Small intestine (tissue), 7 donors: ENCODE measurements at regions not wholly inside any gene's neighbourhood (a gene's known extent, or its start where the extent isn't known, plus 50 kb on each side); places are given as distances from the start of the nearest gene placed in this dataset.

Experiments used
- DNase-seq, 2 donors: peaks; one replicate each; pipeline versions ENCODE4 v3.0.0 to v3.0.0-alpha.2; 2013
- FAIRE-seq: peaks from 2 replicates; lab custom pipeline; 2012; peaks lifted over from hg19 to GRCh38; lab: Jason Lieb, UNC
- H3K27ac ChIP-seq, 3 donors: one replicate each; pipeline ENCODE4 v1.5.1; 2013; ENCODE audit warnings: low read length in 2 of 3, mild to moderate bottlenecking in 2 of 3, control low read depth in 1 of 3, inconsistent platforms in 1 of 3, low read depth in 1 of 3, moderate library complexity in 1 of 3
- H3K27me3 ChIP-seq, 3 donors: one replicate each; pipeline ENCODE4 v1.6.1; 2013; ENCODE audit warnings: low read length in 3 of 3, inconsistent platforms in 1 of 3; ENCODE audit not compliant: control insufficient read depth in 3 of 3, insufficient read depth in 3 of 3
- H3K36me3 ChIP-seq, 3 donors: one replicate each; pipeline ENCODE4 v1.6.1; 2013; ENCODE audit warnings: low read length in 3 of 3, inconsistent platforms in 1 of 3, low read depth in 1 of 3, mild to moderate bottlenecking in 1 of 3, moderate library complexity in 1 of 3; ENCODE audit not compliant: control insufficient read depth in 3 of 3, insufficient read depth in 2 of 3
- H3K4me1 ChIP-seq, 3 donors: one replicate each; pipeline ENCODE4 v1.6.1; 2013; ENCODE audit warnings: low read length in 2 of 3, inconsistent platforms in 1 of 3, low read depth in 1 of 3, mild to moderate bottlenecking in 1 of 3, moderate library complexity in 1 of 3; ENCODE audit not compliant: control insufficient read depth in 3 of 3, insufficient read depth in 2 of 3
- H3K4me3 ChIP-seq, 3 donors: one replicate each; pipeline ENCODE4 v1.5.1; 2013; ENCODE audit warnings: low read length in 3 of 3, control low read depth in 1 of 3, inconsistent platforms in 1 of 3, low read depth in 1 of 3, mild to moderate bottlenecking in 1 of 3, moderate library complexity in 1 of 3
- H3K9me3 ChIP-seq, 2 donors: one replicate each; pipeline ENCODE4 v1.6.1; 2013; ENCODE audit warnings: low read depth in 1 of 2, low read length in 1 of 2; ENCODE audit not compliant: control insufficient read depth in 2 of 2, insufficient read depth in 1 of 2
- whole genome bisulfite sequencing, 3 donors: extraction: QIAGEN DNeasy Blood & Tissue Kit; methylation state at CpG; one replicate each; pipeline ENCODE4 v1.1.7; 2013; 5-methylcytosine and 5-hydroxymethylcytosine counted together
- donor health status: healthy with polysubstance abuse.
- donor health status: control.
- donor health status: control.
- donor health status: Bipolar disorder and iron deficiency.
- donor health status: healthy.

DNA sequence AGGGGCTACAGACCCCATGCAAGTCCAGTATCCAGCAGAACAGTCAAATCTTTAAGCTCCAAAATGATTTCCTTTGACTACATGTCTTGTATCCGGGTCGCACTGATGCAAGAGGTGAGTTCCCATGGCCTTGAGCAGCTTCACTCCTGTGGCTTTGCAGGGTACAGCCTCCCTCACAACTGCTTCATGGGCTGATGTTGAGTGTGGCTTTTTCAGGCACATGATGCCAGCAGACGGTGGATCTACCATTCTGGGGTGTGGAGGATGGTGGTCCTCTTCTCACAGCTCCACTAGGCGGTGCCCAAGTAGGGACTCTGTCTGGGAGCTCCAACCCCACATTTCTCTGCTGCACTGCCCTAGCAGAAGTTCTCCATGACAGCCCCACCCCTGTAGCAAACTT, 208.4 kb downstream of the INSIG2 start:
- Histone ChIP-seq H3K4me3 (no peak overlapping the region), H3K9me3 (no peaks in the 10 kb centered on the region), H3K27me3 (peaks cover 0 to 2% (median 0%) of the 10 kb centered on the region in 3 donors), H3K4me1 (no peaks in the 10 kb centered on the region), H3K27ac (no peak overlapping the region), H3K36me3 (no peaks in the 10 kb centered on the region)
- no peak for FAIRE-seq
- DNase-seq: no peak
- 89 to 94% (median 90%) methylated on average over 4 of the region's 4 CpGs for WGBS, 3 donors

DNA sequence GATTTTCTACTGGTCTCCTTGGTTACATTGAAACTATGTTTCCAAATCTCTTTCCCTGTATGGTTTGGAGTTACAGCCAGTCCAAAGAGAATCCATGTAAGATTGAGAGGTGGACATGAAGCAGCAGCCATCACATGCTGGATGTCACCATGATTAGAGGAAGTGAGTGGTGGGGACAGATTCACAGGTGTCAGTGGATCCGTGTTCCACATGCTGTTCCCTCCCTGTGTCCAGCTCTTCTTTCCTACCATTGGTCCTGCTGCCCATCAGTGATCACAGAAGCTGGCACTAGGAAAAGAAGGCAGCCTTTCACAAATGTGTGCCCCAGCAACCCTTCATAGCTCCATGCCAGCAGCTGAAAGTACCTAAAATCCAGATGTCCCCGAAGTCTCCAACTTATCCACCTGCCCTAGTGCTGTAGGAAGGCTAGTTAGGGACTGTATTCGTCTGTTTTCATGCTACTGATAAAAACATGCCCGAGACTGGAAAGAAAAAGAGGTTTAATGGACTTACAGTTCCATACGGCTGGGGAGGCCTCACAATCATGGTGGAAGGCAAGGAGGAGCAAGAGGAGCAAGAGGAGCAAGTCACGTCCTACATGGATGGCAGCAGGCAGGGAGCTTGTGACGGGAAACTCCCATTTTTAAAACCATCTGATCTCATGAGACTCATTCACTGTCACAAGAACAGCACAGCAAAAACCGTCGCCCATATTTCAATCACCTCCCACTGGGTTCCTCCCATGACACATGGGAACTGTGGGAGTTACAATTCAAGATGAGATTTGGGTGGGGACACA, 207.5 kb downstream of the INSIG2 start:
- Histone ChIP-seq H3K9me3 (no peaks in the 10 kb centered on the region), H3K4me1 (no peaks in the 10 kb centered on the region), H3K4me3 (no peak overlapping the region), H3K27ac (no peak overlapping the region), H3K27me3 (peaks cover 0 to 3% (median 2%) of the 10 kb centered on the region in 3 donors), H3K36me3 (no peaks in the 10 kb centered on the region)
- no peak for FAIRE-seq
- 78 to 80% (median 79%) methylated on average over 9 of the region's 9 CpGs for WGBS, 3 donors
- no peak for DNase-seq

DNA sequence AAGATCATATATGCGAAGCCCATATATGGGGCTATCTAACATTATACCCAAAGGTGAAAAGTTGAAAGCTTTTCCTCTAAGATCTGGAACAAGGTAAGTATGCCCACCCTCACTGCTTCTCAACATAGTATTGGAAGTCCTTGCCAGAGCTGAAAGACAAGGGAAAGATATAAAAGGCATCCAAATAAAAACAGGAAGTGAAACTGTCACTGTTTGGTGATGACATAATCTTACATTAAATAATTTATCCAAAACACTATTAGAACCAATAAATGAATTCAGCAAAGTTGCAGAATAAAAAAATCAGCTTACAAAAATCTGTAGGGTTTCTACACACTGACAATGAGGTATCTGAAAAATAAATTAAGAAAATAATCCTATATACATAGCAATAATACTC, 205.8 kb downstream of the INSIG2 start:
- H3K4me1 ChIP-seq: no peaks in the 10 kb centered on the region
- no peaks in the 10 kb centered on the region for H3K9me3 ChIP-seq
- no peak overlapping the region for H3K27ac ChIP-seq
- 92 to 96% (median 93%) methylated on average over 1 of the region's 1 CpG for WGBS, 3 donors
- DNase-seq: no peak
- no peak for FAIRE-seq
- no peaks in the 10 kb centered on the region for H3K36me3 ChIP-seq
- no peak overlapping the region for H3K4me3 ChIP-seq
- H3K27me3 ChIP-seq: peaks cover 0 to 3% (median 2%) of the 10 kb centered on the region in 3 donors

DNA sequence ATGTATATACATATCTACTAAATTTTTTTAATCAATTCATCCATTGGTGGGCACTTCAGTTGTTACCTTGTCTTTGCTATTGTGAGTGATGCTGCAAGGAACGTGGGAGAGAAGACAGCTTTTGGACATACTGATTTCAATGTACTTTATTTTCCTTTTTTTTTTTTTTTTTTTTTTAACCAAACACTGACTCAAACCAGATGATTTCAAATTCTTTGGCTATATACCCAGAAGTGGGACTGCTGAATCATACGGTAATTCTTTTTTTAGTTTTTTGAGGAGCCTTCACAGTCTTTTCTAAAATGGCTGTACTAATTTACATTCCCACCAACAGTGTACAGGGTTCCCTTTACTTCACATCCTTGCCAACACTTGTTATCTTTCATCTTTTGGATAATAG, 204.7 kb downstream of the INSIG2 start:
- Histone ChIP-seq H3K9me3 (no peaks in the 10 kb centered on the region), H3K27me3 (peaks cover 0 to 3% (median 0%) of the 10 kb centered on the region in 3 donors), H3K36me3 (no peaks in the 10 kb centered on the region), H3K4me3 (no peak overlapping the region), H3K4me1 (no peaks in the 10 kb centered on the region), H3K27ac (no peak overlapping the region)
- WGBS, 3 donors: 59 to 80% (median 79%) methylated on average over 2 of the region's 2 CpGs
- DNase-seq: no peak
- no peak for FAIRE-seq

DNA sequence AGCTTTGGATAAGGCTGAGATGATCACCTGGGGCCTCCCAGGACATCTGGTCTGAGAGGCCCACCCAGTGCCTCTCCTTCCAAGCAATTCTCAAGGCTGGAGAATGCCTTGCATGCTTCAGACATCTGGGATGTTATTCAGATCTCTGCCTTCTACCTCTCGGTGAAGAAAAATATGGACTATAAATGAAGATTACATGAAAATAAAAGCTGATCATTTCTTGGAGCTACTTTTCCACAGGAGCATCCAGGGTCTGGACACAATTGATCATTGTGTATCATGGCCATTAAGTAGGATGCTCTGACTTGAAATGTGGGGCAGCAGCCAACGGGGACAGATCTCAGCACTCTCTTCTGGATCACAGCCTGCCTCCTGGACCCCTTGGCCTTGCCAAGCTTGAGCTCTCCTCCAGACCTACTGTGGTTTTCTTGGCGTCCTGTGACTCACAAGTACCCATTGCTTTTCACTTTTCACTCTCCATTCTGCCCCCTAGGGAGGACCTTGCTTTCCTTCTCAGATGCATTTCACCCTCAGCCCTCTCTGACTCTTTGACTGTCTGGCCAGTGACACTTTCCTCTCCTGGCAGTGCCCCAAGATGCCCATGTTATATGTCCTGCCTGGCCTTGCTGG, 203.1 kb downstream of the INSIG2 start:
- Histone ChIP-seq H3K4me3 (no peak overlapping the region), H3K9me3 (no peaks in the 10 kb centered on the region), H3K27ac (no peak overlapping the region), H3K4me1 (no peaks in the 10 kb centered on the region), H3K27me3 (peaks cover 0 to 3% (median 0%) of the 10 kb centered on the region in 3 donors), H3K36me3 (no peaks in the 10 kb centered on the region)
- DNase-seq (no peak), FAIRE-seq (no peak)
- 68 to 75% (median 71%) methylated on average over 3 of the region's 3 CpGs for WGBS, 3 donors

DNA sequence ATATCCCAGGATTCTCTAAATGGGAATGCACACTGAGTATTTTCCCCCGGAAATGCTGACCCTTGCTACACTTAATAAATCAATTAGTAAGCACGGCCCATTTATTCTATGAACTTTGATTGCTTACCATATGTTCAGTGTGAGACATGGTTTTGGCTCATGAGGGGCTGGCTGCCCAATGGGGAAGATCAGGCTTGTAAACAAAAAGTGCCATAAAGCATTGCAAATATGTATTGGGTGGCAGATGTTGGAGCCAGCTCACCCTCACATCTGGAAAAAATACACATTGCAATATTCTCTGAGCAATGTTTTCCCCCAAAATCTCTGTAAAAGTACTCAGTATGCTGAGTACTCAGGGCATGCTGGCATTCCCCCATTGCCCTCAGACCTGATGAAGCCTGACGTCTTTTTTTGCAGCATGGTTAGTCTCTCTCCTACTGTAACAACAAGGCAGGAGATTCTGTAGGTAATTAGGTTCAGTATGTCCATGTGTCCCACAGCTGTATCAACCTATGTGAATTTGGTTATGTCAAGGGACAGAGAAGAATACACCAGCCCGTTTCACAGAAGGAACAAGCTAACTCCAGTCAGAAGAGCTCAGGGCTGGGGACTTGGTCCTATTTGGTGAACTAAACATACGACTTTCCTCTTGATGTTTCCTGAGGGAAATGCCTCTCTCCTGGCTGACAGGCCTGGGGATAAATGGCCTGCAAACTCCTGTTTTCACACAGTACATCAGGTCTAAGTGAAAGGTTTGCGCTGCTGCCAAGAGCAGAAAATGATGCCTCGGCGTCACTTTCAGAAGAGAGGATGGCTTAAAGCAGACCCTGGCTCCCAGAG, 202.4 kb downstream of the INSIG2 start:
- H3K9me3 ChIP-seq: no peaks in the 10 kb centered on the region
- H3K4me1 ChIP-seq: no peaks in the 10 kb centered on the region
- DNase-seq (no peak), FAIRE-seq (no peak)
- H3K4me3 ChIP-seq: no peak overlapping the region
- peaks cover 0 to 3% (median 0%) of the 10 kb centered on the region in 3 donors for H3K27me3 ChIP-seq
- WGBS, 3 donors: 59 to 74% (median 69%) methylated on average over 8 of the region's 8 CpGs
- H3K27ac ChIP-seq: no peak overlapping the region
- H3K36me3 ChIP-seq: no peaks in the 10 kb centered on the region

DNA sequence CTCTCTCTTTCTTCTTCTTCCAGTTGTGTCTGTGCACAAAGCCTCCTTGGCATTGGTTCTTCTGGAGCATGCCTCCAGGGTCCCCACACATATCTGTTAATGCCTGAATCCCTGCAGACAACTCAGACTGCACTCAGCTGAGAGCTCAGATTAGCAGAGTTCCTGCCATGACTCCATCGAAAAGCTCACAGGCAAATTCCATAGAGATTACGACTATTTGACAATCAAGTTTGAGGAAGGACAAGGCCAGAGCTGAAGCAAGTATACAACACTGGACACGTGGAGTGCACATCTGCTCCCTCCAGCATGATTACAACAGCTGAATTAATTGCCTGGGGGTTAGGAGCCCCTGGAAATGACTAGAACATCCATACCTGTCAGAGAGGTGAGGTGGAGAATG, 190.7 kb downstream of the INSIG2 start:
- no peak overlapping the region for H3K4me3 ChIP-seq
- peaks cover 0 to 5% (median 0%) of the 10 kb centered on the region in 3 donors for H3K27me3 ChIP-seq
- H3K36me3 ChIP-seq: no peaks in the 10 kb centered on the region
- DNase-seq (no peak), FAIRE-seq (no peak)
- no peaks in the 10 kb centered on the region for H3K9me3 ChIP-seq
- WGBS, 3 donors: 40 to 47% (median 40%) methylated on average over 3 of the region's 3 CpGs
- no peaks in the 10 kb centered on the region for H3K4me1 ChIP-seq
- H3K27ac ChIP-seq: no peak overlapping the region

DNA sequence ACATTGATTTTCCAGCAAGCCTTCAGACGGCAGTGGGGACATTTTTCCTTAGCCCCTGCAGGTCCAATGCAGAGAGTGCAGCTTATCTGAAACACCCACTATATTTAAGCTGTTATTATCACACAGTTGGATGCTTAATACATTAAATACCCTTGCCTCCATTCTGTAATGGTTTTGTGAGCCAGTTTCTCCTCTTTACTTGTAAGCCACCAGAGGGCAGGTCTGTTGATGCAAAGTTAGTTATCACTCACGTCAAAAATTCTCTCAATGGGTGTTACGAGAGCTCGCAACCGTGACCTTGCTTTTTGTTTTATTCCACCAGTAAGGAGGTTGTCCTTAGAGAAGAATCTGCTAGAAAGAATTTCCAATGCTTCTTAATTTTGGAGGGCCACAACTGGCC, 189.8 kb downstream of the INSIG2 start:
- 85 to 91% (median 88%) methylated on average over 5 of the region's 5 CpGs for WGBS, 3 donors
- Histone ChIP-seq H3K4me3 (no peak overlapping the region), H3K9me3 (no peaks in the 10 kb centered on the region), H3K27ac (no peak overlapping the region), H3K36me3 (no peaks in the 10 kb centered on the region), H3K4me1 (no peaks in the 10 kb centered on the region), H3K27me3 (peaks cover 0 to 1% (median 0%) of the 10 kb centered on the region in 3 donors)
- DNase-seq: no peak
- no peak for FAIRE-seq
